HEK293T (cell line): ENCODE measurements at regions not wholly inside any gene's neighbourhood (a gene's known extent, or its start where the extent isn't known, plus 50 kb on each side); places are given as distances from the start of the nearest gene placed in this dataset.

Source experiments
- CTCF ChIA-PET: fragments of 350-600 bp; formaldehyde crosslinking; extraction: SDS; loops from one replicate; lab custom pipeline; 2021; ENCODE audit warnings: antibody characterized with exemption, inconsistent platforms; lab: Yijun Ruan, JAX
- POLR2A ChIA-PET: fragments of 350-600 bp; formaldehyde crosslinking; extraction: SDS; loops from one replicate; lab custom pipeline; 2020; ENCODE audit warnings: antibody characterized with exemption, inconsistent platforms; lab: Yijun Ruan, JAX
- DNase-seq: peaks from one replicate; pipeline ENCODE4 v3.0.0; 2012; ENCODE audit warnings: mixed read lengths; ENCODE audit errors: extremely low spot score
- ARNT ChIP-seq: fragments of 450-650 bp; IDR thresholded peaks from 2 replicates; pipeline ENCODE4 v1.6.1; 2017; ENCODE audit warnings: mild to moderate bottlenecking
- BHLHE40 ChIP-seq: fragments of 450-650 bp; IDR thresholded peaks from 2 replicates; pipeline ENCODE4 v1.6.1; 2016; ENCODE audit warnings: mild to moderate bottlenecking, moderate library complexity, borderline replicate concordance
- CTBP1 ChIP-seq: fragments of 450-650 bp; IDR thresholded peaks from 2 replicates; pipeline ENCODE4 v1.6.1; 2016; ENCODE audit warnings: borderline replicate concordance
- ELF4 ChIP-seq: fragments of 450-650 bp; IDR thresholded peaks from 2 replicates; pipeline ENCODE4 v1.6.1; 2017; ENCODE audit warnings: antibody characterized with exemption
- FOXA1 ChIP-seq: fragments of 450-650 bp; IDR thresholded peaks from 2 replicates; pipeline ENCODE4 v1.6.1; 2016; ENCODE audit warnings: mild to moderate bottlenecking
- FOXK2 ChIP-seq: fragments of 450-650 bp; IDR thresholded peaks from 2 replicates; pipeline ENCODE4 v1.6.1; 2016; ENCODE audit warnings: mild to moderate bottlenecking
- FOXM1 ChIP-seq: fragments of 450-650 bp; IDR thresholded peaks from 2 replicates; pipeline ENCODE4 v1.6.1; 2017; ENCODE audit warnings: mild to moderate bottlenecking, borderline replicate concordance
- HDGF ChIP-seq: fragments of 450-650 bp; IDR thresholded peaks from 2 replicates; pipeline ENCODE4 v1.6.1; 2017; ENCODE audit warnings: antibody characterized with exemption, borderline replicate concordance
- L3MBTL2 ChIP-seq: fragments of 450-650 bp; conservative IDR thresholded peaks from 2 replicates; pipeline ENCODE4 v1.6.1; 2016; ENCODE audit warnings: mild to moderate bottlenecking
- LEF1 ChIP-seq: fragments of 450-650 bp; IDR thresholded peaks from 2 replicates; pipeline ENCODE4 v1.6.1; 2017; ENCODE audit warnings: mild to moderate bottlenecking, borderline replicate concordance
- NFRKB ChIP-seq: fragments of 450-650 bp; IDR thresholded peaks from 2 replicates; pipeline ENCODE4 v1.6.1; 2016; ENCODE audit warnings: mild to moderate bottlenecking, moderate library complexity
- PKNOX1 ChIP-seq: fragments of 450-650 bp; IDR thresholded peaks from 2 replicates; pipeline ENCODE4 v1.6.1; 2016
- SP1 ChIP-seq: fragments of 450-650 bp; IDR thresholded peaks from 2 replicates; pipeline ENCODE4 v1.6.1; 2017
- SUZ12 ChIP-seq: fragments of 450-650 bp; IDR thresholded peaks from 2 replicates; pipeline ENCODE4 v1.6.1; 2016; ENCODE audit warnings: mild to moderate bottlenecking
- TARDBP ChIP-seq: fragments of 450-650 bp; IDR thresholded peaks from 2 replicates; pipeline ENCODE4 v1.6.1; 2016
- ZNF384 ChIP-seq: fragments of 450-650 bp; IDR thresholded peaks from 2 replicates; pipeline ENCODE4 v1.6.1; 2016

- DNase-seq, result no peak
- CTCF ChIA-PET, result no interaction called here
- POLR2A ChIA-PET, result interaction anchor here (0.6 kb wide), 1 partner anchor 147 kb away, joined by 3 read pairs; no protein-coding TSS in a partner anchor
- TF ChIP-seq CTBP1, result no peak
- no peak for TF ChIP-seq TARDBP
- TF ChIP-seq NFRKB, result no peak
- TF ChIP-seq HDGF, result no peak
- TF ChIP-seq ARNT, result no peak
- no peak for TF ChIP-seq ZNF384
- TF ChIP-seq BHLHE40, result no peak
- no peak for TF ChIP-seq L3MBTL2
- no peak for TF ChIP-seq LEF1
- no peak for TF ChIP-seq FOXA1
- TF ChIP-seq ELF4, result no peak
- no peak for TF ChIP-seq FOXK2
These were observed 256.8 kb downstream of the TOMM20 start for GRCh38 chr1:234871710-234872271.

GRCh38 chr1:234871039-234871709, 257.5 kb downstream of the TOMM20 start:
- TF ChIP-seq ARNT (no peak), SP1 (no peak), NFRKB (no peak), SUZ12 (no peak)
- ChIA-PET CTCF (no interaction called here), POLR2A (no interaction called here)
- no peak for DNase-seq

DNA sequence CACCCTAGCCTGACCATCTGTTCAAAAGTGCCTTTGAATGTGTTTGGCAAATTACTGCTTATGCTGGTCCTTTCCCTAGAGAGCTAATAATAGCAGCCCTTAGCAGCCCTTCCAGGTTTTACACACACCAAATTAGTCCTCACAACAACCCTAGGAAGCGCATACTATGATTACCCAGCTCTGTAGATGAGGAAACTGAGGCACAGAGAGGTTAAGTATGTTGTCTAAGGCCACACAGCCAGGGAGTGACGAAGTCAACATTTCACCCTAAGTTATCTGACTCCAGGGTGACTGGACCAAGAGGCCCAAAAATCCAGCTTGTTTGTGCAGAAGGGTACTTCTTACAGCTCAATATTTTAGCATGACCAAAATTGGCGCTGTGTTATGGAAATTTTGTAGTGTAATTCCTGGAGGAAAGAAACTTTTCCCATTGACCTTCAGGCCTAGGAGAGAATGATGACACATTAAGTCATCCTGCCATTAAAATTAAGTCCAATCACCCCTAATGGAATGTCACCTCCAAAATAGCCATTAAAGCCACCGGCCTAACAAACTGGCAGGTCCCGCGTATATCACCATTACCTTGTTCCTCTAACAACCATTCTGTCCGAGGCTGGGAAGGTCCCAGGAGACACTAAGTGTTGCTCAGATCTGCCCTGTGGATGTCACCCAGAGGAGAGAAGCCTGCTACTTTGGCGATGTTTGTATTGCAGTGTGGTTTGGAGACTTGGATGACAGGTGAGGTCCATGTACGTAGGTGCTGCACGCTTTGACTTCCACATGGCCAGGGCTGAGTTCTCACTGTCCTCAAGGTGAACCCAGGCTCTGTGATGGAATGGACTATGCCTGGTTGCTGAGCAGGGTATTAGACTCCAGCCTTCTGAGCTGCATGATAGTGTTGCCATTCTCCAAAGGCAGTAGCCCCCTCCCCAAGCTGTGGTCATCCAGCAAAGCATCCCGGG, 258.3 kb downstream of the TOMM20 start:
- ChIA-PET POLR2A (no interaction called here), CTCF (no interaction called here)
- no peak for DNase-seq
- TF ChIP-seq SP1 (no peak), CTBP1 (no peak), FOXM1 (no peak), FOXA1 (no peak), FOXK2 (no peak), ARNT (no peak), ELF4 (no peak), TARDBP (no peak), ZNF384 (no peak), HDGF (no peak), SUZ12 (no peak), L3MBTL2 (no peak), NFRKB (no peak), LEF1 (no peak), PKNOX1 (no peak), BHLHE40 (no peak)

GRCh38 chr1:234869182-234870019, 259.2 kb downstream of the TOMM20 start:
- POLR2A ChIA-PET, result no interaction called here
- no peak for DNase-seq
- TF ChIP-seq HDGF, result no peak
- CTCF ChIA-PET, result no interaction called here

GRCh38 chr1:234868296-234869147, 258.5 kb upstream of the IRF2BP2 start:
- POLR2A ChIA-PET, result no interaction called here
- DNase-seq, result no peak
- no peak for TF ChIP-seq LEF1
- no peak for TF ChIP-seq CTBP1
- no peak for TF ChIP-seq ARNT
- no peak for TF ChIP-seq PKNOX1
- TF ChIP-seq FOXK2, result no peak
- no peak for TF ChIP-seq NFRKB
- no peak for TF ChIP-seq SP1
- no peak for TF ChIP-seq HDGF
- TF ChIP-seq SUZ12, result no peak
- TF ChIP-seq TARDBP, result no peak
- no peak for TF ChIP-seq ZNF384
- TF ChIP-seq FOXA1, result no peak
- TF ChIP-seq FOXM1, result no peak
- TF ChIP-seq BHLHE40, result no peak
- no peak for TF ChIP-seq ELF4
- no peak for TF ChIP-seq L3MBTL2
- CTCF ChIA-PET, result interaction anchor here (0.7 kb wide), 1 partner anchor 8 kb away, joined by 4 read pairs; no protein-coding TSS in a partner anchor
